DMS53 treated with DMSO at 0.1 percent for 48 hours (cell line): ENCODE measurements at regions not wholly inside any gene's neighbourhood (a gene's known extent, or its start where the extent isn't known, plus 50 kb on each side); places are given as distances from the start of the nearest gene placed in this dataset.

Experiments used
- DNase-seq: peaks from one replicate; lab custom pipeline; 2025; ENCODE audit not compliant: unreplicated experiment; lab: John Stamatoyannopoulos, UW

GRCh38 chr5:57695179-57695578 lies 212.6 kb upstream of the ACTBL2 start:
- no peak for DNase-seq

GRCh38 chr5:57693488-57694305 lies 211.1 kb upstream of the ACTBL2 start:
- DNase-seq, result no peak

- DNase-seq, result peak; percentile 79
Observed at GRCh38 chr5:57692582-57693487, 210.2 kb upstream of the ACTBL2 start.

GRCh38 chr5:57690724-57691123 lies 208.1 kb upstream of the ACTBL2 start:
- DNase-seq, result no peak

- DNase-seq, result no peak
Observed at GRCh38 chr5:57687596-57687995, 205.0 kb upstream of the ACTBL2 start.

- DNase-seq, result no peak
Observed at GRCh38 chr5:57685516-57686255, 203.1 kb upstream of the ACTBL2 start.

- peak; percentile 10 for DNase-seq
Observed at GRCh38 chr5:57684299-57684702, 201.7 kb upstream of the ACTBL2 start.

GRCh38 chr5:57683036-57683630 lies 200.5 kb upstream of the ACTBL2 start:
- DNase-seq, result no peak

- DNase-seq, result no peak
Observed at GRCh38 chr5:57681942-57682341, 199.3 kb upstream of the ACTBL2 start.

- no peak for DNase-seq
Observed at GRCh38 chr5:57680686-57681085, 198.1 kb upstream of the ACTBL2 start.

GRCh38 chr5:57677235-57677634 lies 194.6 kb upstream of the ACTBL2 start:
- DNase-seq, result no peak

GRCh38 chr5:57676222-57677098 lies 193.8 kb upstream of the ACTBL2 start:
- no peak for DNase-seq

- DNase-seq, result no peak
Observed at GRCh38 chr5:57675236-57675635, 192.6 kb upstream of the ACTBL2 start.

- no peak for DNase-seq
Observed at GRCh38 chr5:57671371-57671770, 188.8 kb upstream of the ACTBL2 start.

GRCh38 chr5:57666582-57666981 lies 184.0 kb upstream of the ACTBL2 start:
- no peak for DNase-seq

- no peak for DNase-seq
Observed at GRCh38 chr5:57665146-57665936, 182.7 kb upstream of the ACTBL2 start.

GRCh38 chr5:57664700-57665099 lies 182.1 kb upstream of the ACTBL2 start:
- DNase-seq, result peak; percentile 70

- DNase-seq, result no peak
Observed at GRCh38 chr5:57663466-57663865, 180.9 kb upstream of the ACTBL2 start.

- DNase-seq, result no peak
Observed at GRCh38 chr5:57662991-57663390, 180.4 kb upstream of the ACTBL2 start.
